H9 (cell line): ENCODE measurements at regions not wholly inside any gene's neighbourhood (a gene's known extent, or its start where the extent isn't known, plus 50 kb on each side); places are given as distances from the start of the nearest gene placed in this dataset.

Experiments used
- DNase-seq: peaks from one replicate; pipeline ENCODE4 v3.0.0-alpha.2; 2017
- H2AFZ ChIP-seq: one replicate; pipeline ENCODE4 v1.6.1; 2013; ENCODE audit warnings: mild to moderate bottlenecking, low read length, control low read depth, moderate library complexity
- H2AK5ac ChIP-seq: 2 replicates; pipeline ENCODE4 v1.6.1; 2013; ENCODE audit warnings: low read length, control low read depth, mixed read lengths; ENCODE audit not compliant: insufficient read length
- H2BK120ac ChIP-seq: one replicate; pipeline ENCODE4 v1.6.1; 2013; ENCODE audit warnings: low read depth, mild to moderate bottlenecking, low read length, control low read depth, inconsistent platforms; ENCODE audit not compliant: poor library complexity, severe bottlenecking
- H2BK12ac ChIP-seq: 2 replicates; pipeline ENCODE4 v1.6.1; 2013; ENCODE audit warnings: low read length, control low read depth, mixed read lengths, low read depth; ENCODE audit not compliant: insufficient read length
- H2BK15ac ChIP-seq: 2 replicates; pipeline ENCODE4 v1.6.1; 2013; ENCODE audit warnings: low read depth, low read length, control low read depth
- H2BK20ac ChIP-seq: one replicate; pipeline ENCODE4 v1.6.1; 2013; ENCODE audit warnings: low read depth, mild to moderate bottlenecking, low read length, control low read depth, inconsistent platforms; ENCODE audit not compliant: poor library complexity, severe bottlenecking
- H2BK5ac ChIP-seq: 2 replicates; pipeline ENCODE4 v1.6.1; 2013; ENCODE audit warnings: low read length, control low read depth, mixed read lengths; ENCODE audit not compliant: insufficient read length
- H3K14ac ChIP-seq: 2 replicates; pipeline ENCODE4 v1.6.1; 2013; ENCODE audit warnings: low read length, control low read depth; ENCODE audit not compliant: insufficient read depth
- H3K18ac ChIP-seq: 2 replicates; pipeline ENCODE4 v1.6.1; 2013; ENCODE audit warnings: low read depth, mild to moderate bottlenecking, mixed read lengths, low read length, control low read depth; ENCODE audit not compliant: insufficient read length
- H3K23ac ChIP-seq: 2 replicates; pipeline ENCODE4 v1.6.1; 2013; ENCODE audit warnings: low read length, control low read depth, mixed read lengths, low read depth; ENCODE audit not compliant: insufficient read length
- H3K23me2 ChIP-seq: 2 replicates; pipeline ENCODE4 v1.6.1; 2013; ENCODE audit warnings: low read depth, mild to moderate bottlenecking, mixed read lengths, low read length, control low read depth; ENCODE audit not compliant: insufficient read length, poor library complexity, severe bottlenecking
- H3K27ac ChIP-seq: 2 replicates; pipeline ENCODE4 v1.5.1; 2013; ENCODE audit warnings: low read length, control low read depth, mixed read lengths, low read depth; ENCODE audit not compliant: insufficient read length
- H3K27me3 ChIP-seq: 2 replicates; pipeline ENCODE4 v1.6.1; 2013; ENCODE audit warnings: low read length, control low read depth, inconsistent platforms; ENCODE audit not compliant: insufficient read depth
- H3K4ac ChIP-seq: 2 replicates; pipeline ENCODE4 v1.6.1; 2013; ENCODE audit warnings: low read depth, mild to moderate bottlenecking, control low read depth, inconsistent platforms, low read length, moderate library complexity
- H3K4me1 ChIP-seq: 2 replicates; pipeline ENCODE4 v1.6.1; 2013; ENCODE audit warnings: low read length, control low read depth, inconsistent platforms; ENCODE audit not compliant: insufficient read depth
- H3K4me2 ChIP-seq: 2 replicates; pipeline ENCODE4 v1.6.1; 2013; ENCODE audit warnings: low read length, control low read depth, mixed read lengths; ENCODE audit not compliant: insufficient read length, insufficient read depth
- H3K56ac ChIP-seq: 2 replicates; pipeline ENCODE4 v1.6.1; 2013; ENCODE audit warnings: low read depth, mild to moderate bottlenecking, mixed read lengths, low read length, control low read depth; ENCODE audit not compliant: insufficient read length
- H3K79me1 ChIP-seq: 2 replicates; pipeline ENCODE4 v1.6.1; 2013; ENCODE audit warnings: low read depth, mild to moderate bottlenecking, moderate library complexity, low read length, control low read depth, inconsistent platforms; ENCODE audit not compliant: insufficient read depth, poor library complexity, severe bottlenecking
- H3K79me2 ChIP-seq: 2 replicates; pipeline ENCODE4 v1.6.1; 2013; ENCODE audit warnings: low read length, control low read depth, inconsistent platforms; ENCODE audit not compliant: insufficient read depth
- H3K9ac ChIP-seq: 2 replicates; pipeline ENCODE4 v1.6.1; 2013; ENCODE audit warnings: low read length, control low read depth, mixed read lengths; ENCODE audit not compliant: insufficient read length; ENCODE audit errors: extremely low read depth
- H3K9me3 ChIP-seq: one replicate; pipeline ENCODE4 v1.6.1; 2013; ENCODE audit warnings: low read depth, low read length, inconsistent platforms; ENCODE audit not compliant: control insufficient read depth
- H3T11ph ChIP-seq: one replicate; pipeline ENCODE4 v1.6.1; 2013; ENCODE audit warnings: mild to moderate bottlenecking, low read length, control low read depth, inconsistent platforms
- H4K20me1 ChIP-seq: one replicate; pipeline ENCODE4 v1.6.1; 2013; ENCODE audit not compliant: control insufficient read depth, insufficient read length, insufficient read depth
- H4K5ac ChIP-seq: 2 replicates; pipeline ENCODE4 v1.6.1; 2013; ENCODE audit warnings: low read depth, mild to moderate bottlenecking, mixed read lengths, low read length, control low read depth; ENCODE audit not compliant: insufficient read length
- H4K8ac ChIP-seq: replicated peaks from 2 replicates; pipeline ENCODE4 v1.6.1; 2013; ENCODE audit warnings: low read length, control low read depth, mixed read lengths, low read depth; ENCODE audit not compliant: insufficient read length
- H4K91ac ChIP-seq: 2 replicates; pipeline ENCODE4 v1.6.1; 2013; ENCODE audit warnings: low read depth, mild to moderate bottlenecking, moderate library complexity, mixed read lengths, low read length, control low read depth; ENCODE audit not compliant: insufficient read length
- H3K27ac Mint-ChIP-seq, 3 experiments: 2 replicates in 2 of 3; 3 replicates in 1 of 3; pipeline ENCODE4 v1.8.0; 2020 to 2021; ENCODE audit warnings: mixed read lengths in 3 of 3, mild to moderate bottlenecking in 1 of 3, moderate library complexity in 1 of 3
- H3K27me3 Mint-ChIP-seq: 2 replicates; pipeline ENCODE4 v1.8.0; 2021; ENCODE audit warnings: low read depth, mild to moderate bottlenecking, moderate library complexity, mixed read lengths
- H3K36me3 Mint-ChIP-seq, 3 experiments: 2 replicates in 2 of 3; 3 replicates in 1 of 3; pipeline ENCODE4 v1.8.0; 2020 to 2021; ENCODE audit warnings: low read depth in 3 of 3, mixed read lengths in 3 of 3; ENCODE audit not compliant: insufficient read depth in 1 of 3
- H3K4me1 Mint-ChIP-seq, 2 experiments: 2 replicates each; pipeline ENCODE4 v1.8.0; 2020; ENCODE audit warnings: mixed read lengths in 2 of 2
- H3K4me3 Mint-ChIP-seq, 2 experiments: 2 replicates in 1 of 2; 3 replicates in 1 of 2; pipeline ENCODE4 v1.8.0; 2020 to 2021; ENCODE audit warnings: mild to moderate bottlenecking in 2 of 2, mixed read lengths in 2 of 2, moderate library complexity in 1 of 2
- H3K9me3 Mint-ChIP-seq, 2 experiments: 2 replicates in 1 of 2; 3 replicates in 1 of 2; pipeline ENCODE4 v1.8.0; 2020; ENCODE audit warnings: mild to moderate bottlenecking in 2 of 2, mixed read lengths in 2 of 2, moderate library complexity in 1 of 2
- CTCF ChIP-seq: fragments of 200-600 bp; sonication (generic); conservative IDR thresholded peaks from 3 replicates; pipeline ENCODE4 v1.8.0; 2021; ENCODE audit warnings: antibody characterized with exemption, mild to moderate bottlenecking
- WGBS: extraction: QIAGEN DNeasy Blood & Tissue Kit; methylation state at CpG from one replicate; pipeline ENCODE4 v1.1.7; 2013; ENCODE audit warnings: missing lambda C conversion rate, low lambda C conversion rate, mixed read lengths; ENCODE audit not compliant: insufficient read length; ENCODE audit errors: extremely low coverage; 5-methylcytosine and 5-hydroxymethylcytosine counted together

GRCh38 chr20:51082988-51083387 is 60.1 kb upstream of the KCNG1 start:
- no peaks in the 10 kb centered on the region for H3K79me2 ChIP-seq
- H3K27me3 ChIP-seq = no peaks in the 10 kb centered on the region
- peaks cover 20% of the 10 kb centered on the region in 2 experiments for H3K4me1 Mint-ChIP-seq
- no peaks in the 10 kb centered on the region for H3K9me3 ChIP-seq
- no peaks in the 10 kb centered on the region for H3K4me1 ChIP-seq
- peaks cover 15% of the 10 kb centered on the region for H3K27me3 Mint-ChIP-seq
- H4K20me1 ChIP-seq = no peaks in the 10 kb centered on the region
- no peak overlapping the region for H3K14ac ChIP-seq
- H2BK120ac ChIP-seq = no peak overlapping the region
- H3K23ac ChIP-seq = no peak overlapping the region
- no peaks in the 10 kb centered on the region for H3K9me3 Mint-ChIP-seq
- H2AFZ ChIP-seq = no peak overlapping the region
- H2BK12ac ChIP-seq = no peak overlapping the region
- no peaks in the 10 kb centered on the region for H3K36me3 Mint-ChIP-seq
- no CpG with 5 or more reads among the region's 3 CpGs for WGBS
- no peak overlapping the region for H3K18ac ChIP-seq
- H4K8ac ChIP-seq = no peak overlapping the region
- no peak overlapping the region for H3K4me3 Mint-ChIP-seq
- DNase-seq = no peak
- H3K79me1 ChIP-seq = no peaks in the 10 kb centered on the region
- H4K5ac ChIP-seq = no peak overlapping the region
- peak overlapping the region in 2 of 3 experiments; percentile 2 to 91; a peak in 1 of 7 replicates for H3K27ac Mint-ChIP-seq
- H2AK5ac ChIP-seq = no peak overlapping the region
- H3T11ph ChIP-seq = no peak overlapping the region
- no peaks in the 10 kb centered on the region for H3K23me2 ChIP-seq
- no peak overlapping the region for H2BK15ac ChIP-seq
- H2BK20ac ChIP-seq = no peak overlapping the region
- H3K9ac ChIP-seq = no peak overlapping the region
- no peak overlapping the region for H4K91ac ChIP-seq
- no peak overlapping the region for H3K56ac ChIP-seq
- no peak overlapping the region for H3K4ac ChIP-seq
- H3K4me2 ChIP-seq = no peak overlapping the region
- no peak for TF ChIP-seq CTCF
- no peak overlapping the region for H3K27ac ChIP-seq
- no peak overlapping the region for H2BK5ac ChIP-seq
